ENCODE measurements at regions not wholly inside any gene's neighbourhood (a gene's known extent, or its start where the extent isn't known, plus 50 kb on each side); places are given as distances from the start of the nearest gene placed in this dataset.

DNA sequence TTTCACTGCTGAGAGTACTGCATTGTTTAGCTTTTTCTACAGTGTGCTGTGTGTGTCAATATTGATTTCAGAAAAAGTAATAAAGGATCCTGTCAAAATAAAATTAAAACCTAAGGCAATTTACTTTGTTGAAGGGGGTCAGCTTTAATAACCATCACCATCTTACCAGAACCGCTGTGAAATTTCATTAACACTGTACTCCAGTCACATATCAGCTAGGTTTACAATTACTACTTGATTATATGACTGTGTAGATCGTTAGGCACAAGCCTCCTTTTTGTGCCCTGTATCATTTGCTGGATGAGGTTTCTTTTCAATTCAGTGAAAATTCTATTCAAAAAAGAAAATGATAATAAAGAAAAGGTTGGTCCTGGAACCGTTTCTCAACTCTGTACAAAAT is 917.2 kb downstream of the CENPC start:
- no peaks in the 10 kb centered on the region; the same call in 1 of the 2 replicates for H3K9me3 Mint-ChIP-seq
- no peaks in the 10 kb centered on the region for H3K4me1 Mint-ChIP-seq (ENCODE audit: low read depth)
- no peaks in the 10 kb centered on the region for H3K36me3 Mint-ChIP-seq (ENCODE audit: low read depth)
- H3K27me3 Mint-ChIP-seq (ENCODE audit: insufficient read depth): no peaks in the 10 kb centered on the region; the same call in 1 of the 2 replicates
- TF ChIP-seq, protein P1, sequence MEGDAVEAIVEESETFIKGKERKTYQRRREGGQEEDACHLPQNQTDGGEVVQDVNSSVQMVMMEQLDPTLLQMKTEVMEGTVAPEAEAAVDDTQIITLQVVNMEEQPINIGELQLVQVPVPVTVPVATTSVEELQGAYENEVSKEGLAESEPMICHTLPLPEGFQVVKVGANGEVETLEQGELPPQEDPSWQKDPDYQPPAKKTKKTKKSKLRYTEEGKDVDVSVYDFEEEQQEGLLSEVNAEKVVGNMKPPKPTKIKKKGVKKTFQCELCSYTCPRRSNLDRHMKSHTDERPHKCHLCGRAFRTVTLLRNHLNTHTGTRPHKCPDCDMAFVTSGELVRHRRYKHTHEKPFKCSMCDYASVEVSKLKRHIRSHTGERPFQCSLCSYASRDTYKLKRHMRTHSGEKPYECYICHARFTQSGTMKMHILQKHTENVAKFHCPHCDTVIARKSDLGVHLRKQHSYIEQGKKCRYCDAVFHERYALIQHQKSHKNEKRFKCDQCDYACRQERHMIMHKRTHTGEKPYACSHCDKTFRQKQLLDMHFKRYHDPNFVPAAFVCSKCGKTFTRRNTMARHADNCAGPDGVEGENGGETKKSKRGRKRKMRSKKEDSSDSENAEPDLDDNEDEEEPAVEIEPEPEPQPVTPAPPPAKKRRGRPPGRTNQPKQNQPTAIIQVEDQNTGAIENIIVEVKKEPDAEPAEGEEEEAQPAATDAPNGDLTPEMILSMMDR (IDR thresholded peaks at IDR 0.05): no peak
- no peak for DNase-seq
- H3K4me3 Mint-ChIP-seq: no peak overlapping the region
- H3K27ac Mint-ChIP-seq: no peak overlapping the region

DNA sequence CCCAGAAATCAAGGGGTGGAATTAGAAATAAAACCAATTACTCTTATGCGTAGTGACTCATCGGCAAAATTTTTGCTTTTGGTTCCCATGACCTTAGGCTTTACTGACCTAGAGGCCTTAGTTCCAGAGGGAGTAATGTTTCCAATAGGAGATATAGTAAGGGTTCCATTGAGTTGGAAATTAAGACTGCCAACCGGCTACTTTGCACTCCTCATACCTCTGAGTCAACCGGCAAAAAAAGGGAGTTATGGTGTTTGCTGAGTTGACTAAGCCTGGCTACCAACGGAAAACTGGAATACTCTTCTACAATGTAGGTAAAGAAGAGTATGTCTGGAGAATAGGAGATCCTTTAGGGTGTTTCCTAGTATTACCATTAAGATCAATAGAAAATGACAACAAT is 919.8 kb downstream of the CENPC start:
- TF ChIP-seq, protein P1 (IDR thresholded peaks at IDR 0.05): no peak
- Mint-ChIP-seq H3K4me3 (no peak overlapping the region), H3K27ac (no peak overlapping the region), H3K27me3 (ENCODE audit: insufficient read depth) (no peaks in the 10 kb centered on the region), H3K4me1 (ENCODE audit: low read depth) (no peaks in the 10 kb centered on the region), H3K36me3 (ENCODE audit: low read depth) (no peaks in the 10 kb centered on the region), H3K9me3 (peaks cover under 1% of the 10 kb centered on the region)
- DNase-seq: no peak

DNA sequence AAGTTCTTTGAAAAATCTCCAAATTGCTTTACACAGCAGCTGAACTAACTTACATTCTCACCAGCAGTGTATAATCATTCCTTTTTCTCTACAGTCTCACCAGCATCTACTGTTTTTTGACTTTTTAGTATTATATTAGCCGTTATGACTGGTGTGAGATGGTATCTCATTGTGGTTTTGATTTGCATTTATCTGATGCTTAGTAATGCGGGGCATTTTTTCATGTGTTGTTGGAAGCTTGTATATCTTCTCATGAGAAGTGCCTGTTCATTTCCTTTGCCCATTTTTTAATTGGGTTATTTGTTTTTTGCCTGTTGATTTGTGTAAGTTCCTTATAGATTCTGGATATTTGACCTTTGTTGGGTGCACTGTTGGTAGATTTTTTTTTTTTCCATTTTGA is 931.7 kb downstream of the CENPC start:
- DNase-seq: no peak
- no peaks in the 10 kb centered on the region for H3K36me3 Mint-ChIP-seq (ENCODE audit: low read depth)
- H3K9me3 Mint-ChIP-seq: peaks cover 36% of the 10 kb centered on the region
- TF ChIP-seq, protein P1 (IDR thresholded peaks at IDR 0.05): no peak
- H3K4me3 Mint-ChIP-seq: no peak overlapping the region
- no peaks in the 10 kb centered on the region for H3K4me1 Mint-ChIP-seq (ENCODE audit: low read depth)
- H3K27ac Mint-ChIP-seq: no peak overlapping the region
- no peaks in the 10 kb centered on the region; the same call in 1 of the 2 replicates for H3K27me3 Mint-ChIP-seq (ENCODE audit: insufficient read depth)

DNA sequence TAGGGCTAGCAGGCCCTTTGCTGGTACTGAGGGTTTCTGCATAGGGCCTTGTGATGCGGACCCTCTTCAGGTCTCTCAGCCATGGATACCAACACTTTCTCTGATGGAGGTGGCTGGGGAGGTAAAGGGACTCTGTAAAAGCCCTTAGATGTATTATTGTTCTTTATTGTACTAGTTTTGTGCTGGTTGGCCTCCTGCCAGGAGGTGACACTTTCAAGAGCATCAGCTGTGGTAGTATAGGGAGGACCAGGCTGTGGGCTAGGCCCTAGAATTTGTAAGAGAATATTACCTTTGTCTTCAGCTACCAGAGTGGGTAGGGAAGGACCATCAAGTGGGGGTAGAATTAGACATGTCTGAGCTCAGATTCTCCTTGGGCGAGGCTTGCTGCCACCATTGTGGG is 936.3 kb downstream of the CENPC start:
- H3K9me3 Mint-ChIP-seq: peaks cover 6% of the 10 kb centered on the region
- no peaks in the 10 kb centered on the region for H3K4me1 Mint-ChIP-seq (ENCODE audit: low read depth)
- H3K36me3 Mint-ChIP-seq (ENCODE audit: low read depth): no peaks in the 10 kb centered on the region
- H3K27me3 Mint-ChIP-seq (ENCODE audit: insufficient read depth): no peaks in the 10 kb centered on the region; the same call in 1 of the 2 replicates
- no peak for DNase-seq
- no peak overlapping the region for H3K27ac Mint-ChIP-seq
- TF ChIP-seq, protein P1 (IDR thresholded peaks at IDR 0.05): no peak
- H3K4me3 Mint-ChIP-seq: no peak overlapping the region

DNA sequence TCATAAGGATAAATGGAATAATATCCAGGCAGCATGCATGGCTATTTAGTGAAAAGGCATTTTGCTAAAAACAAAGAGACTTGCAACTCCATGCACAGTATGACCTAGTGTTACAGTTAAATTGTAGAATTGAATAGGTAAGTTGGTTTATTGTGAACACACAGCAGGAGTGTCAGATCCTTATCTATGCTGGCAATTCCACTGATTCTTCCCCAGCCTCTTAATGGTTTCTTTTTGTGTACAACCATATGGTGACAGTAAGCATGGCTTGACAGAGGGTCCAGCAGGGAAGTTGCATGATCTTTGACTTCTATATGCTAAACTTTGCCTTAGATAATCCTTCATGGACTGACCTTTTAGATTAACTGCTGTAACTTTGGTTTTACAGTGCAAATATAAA is 936.6 kb upstream of the EPHA5 start:
- Mint-ChIP-seq H3K9me3 (no peaks in the 10 kb centered on the region), H3K36me3 (ENCODE audit: low read depth) (no peaks in the 10 kb centered on the region), H3K4me1 (ENCODE audit: low read depth) (no peaks in the 10 kb centered on the region), H3K27ac (no peak overlapping the region), H3K27me3 (ENCODE audit: insufficient read depth) (no peaks in the 10 kb centered on the region), H3K4me3 (no peak overlapping the region)
- no peak for DNase-seq
- TF ChIP-seq, protein P1 (IDR thresholded peaks at IDR 0.05): no peak

DNA sequence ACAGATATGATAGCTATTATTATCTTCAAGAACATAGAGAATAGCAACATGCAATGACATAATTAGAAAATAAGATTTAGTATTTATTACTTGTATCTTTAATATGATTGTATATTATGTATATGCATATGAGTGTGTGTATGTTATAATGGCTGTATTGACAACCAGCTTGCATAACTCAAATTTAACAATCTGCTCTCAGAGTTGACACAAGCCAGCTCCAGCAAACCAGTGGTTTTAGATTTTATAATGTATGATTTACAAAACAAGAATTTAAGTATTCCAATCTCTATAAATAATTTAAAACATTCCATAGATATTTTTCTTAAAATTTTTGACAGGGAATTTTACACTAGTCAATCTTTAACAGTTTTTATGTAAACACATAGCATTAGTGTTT is 935.9 kb upstream of the EPHA5 start:
- no peak for DNase-seq
- no peaks in the 10 kb centered on the region for H3K27me3 Mint-ChIP-seq (ENCODE audit: insufficient read depth)
- TF ChIP-seq, protein P1 (IDR thresholded peaks at IDR 0.05): no peak
- no peak overlapping the region for H3K27ac Mint-ChIP-seq
- no peaks in the 10 kb centered on the region for H3K9me3 Mint-ChIP-seq
- H3K36me3 Mint-ChIP-seq (ENCODE audit: low read depth): no peaks in the 10 kb centered on the region
- no peaks in the 10 kb centered on the region for H3K4me1 Mint-ChIP-seq (ENCODE audit: low read depth)
- no peak overlapping the region for H3K4me3 Mint-ChIP-seq
